IMR-90 (cell line): ENCODE measurements at regions not wholly inside any gene's neighbourhood (a gene's known extent, or its start where the extent isn't known, plus 50 kb on each side); places are given as distances from the start of the nearest gene placed in this dataset.

Experiments
- ATAC-seq: fragments of 200-7000 bp; cut with Tn5 transposase; 2 replicates; pipeline ENCODE4 v1.9.1; 2020; ENCODE audit warnings: low read depth, mild to moderate bottlenecking, moderate library complexity
- BruUV-seq: library from RNA; stranded (reverse); fragments of 400-500 nt; replicated peaks from 2 replicates; lab custom pipeline; 2021; lab: Mats Ljungman, UMichigan
- CTCF ChIA-PET: fragments of 300-600 bp; formaldehyde crosslinking; extraction: SDS; loops from one replicate; lab custom pipeline; 2021; ENCODE audit warnings: antibody characterized with exemption; lab: Yijun Ruan, JAX
- POLR2A ChIA-PET: fragments of 300-600 bp; sonication (Branson Sonifier 250); formaldehyde crosslinking; loops from one replicate; lab custom pipeline; 2022; ENCODE audit warnings: antibody characterized with exemption; ENCODE audit not compliant: unreplicated experiment; lab: Charles Lee
- DNase-seq: peaks from one replicate; pipeline ENCODE4 v3.0.0; 2013
- H2AFZ ChIP-seq: replicated peaks from 2 replicates; pipeline ENCODE3; 2013; ENCODE audit warnings: low read length, mild to moderate bottlenecking; ENCODE audit not compliant: poor library complexity
- H2AK5ac ChIP-seq: 2 replicates; pipeline ENCODE4 v1.6.1; 2013; ENCODE audit warnings: low read depth, low read length, inconsistent platforms
- H2AK9ac ChIP-seq: replicated peaks from 2 replicates; pipeline ENCODE3; 2013; ENCODE audit warnings: mild to moderate bottlenecking, low read depth, low read length, moderate library complexity; ENCODE audit not compliant: poor library complexity
- H2BK120ac ChIP-seq: 2 replicates; pipeline ENCODE4 v1.6.1; 2013; ENCODE audit warnings: low read depth, low read length, inconsistent platforms
- H2BK15ac ChIP-seq: 3 replicates; pipeline ENCODE4 v1.6.1; 2013; ENCODE audit warnings: low read depth, low read length, inconsistent platforms
- H2BK20ac ChIP-seq: 2 replicates; pipeline ENCODE4 v1.6.1; 2013; ENCODE audit warnings: low read depth, mild to moderate bottlenecking, inconsistent platforms, low read length, moderate library complexity
- H2BK5ac ChIP-seq: 2 replicates; pipeline ENCODE4 v1.6.1; 2013; ENCODE audit warnings: mild to moderate bottlenecking, low read depth, low read length, inconsistent platforms; ENCODE audit not compliant: poor library complexity, severe bottlenecking
- H3K14ac ChIP-seq: replicated peaks from 2 replicates; pipeline ENCODE4 v1.6.1; 2013; ENCODE audit warnings: low read depth, low read length, inconsistent platforms
- H3K18ac ChIP-seq: 2 replicates; pipeline ENCODE4 v1.6.1; 2013; ENCODE audit warnings: low read depth, low read length, control low read depth
- H3K23ac ChIP-seq: 2 replicates; pipeline ENCODE4 v1.6.1; 2013; ENCODE audit warnings: low read depth, low read length, inconsistent platforms
- H3K27ac ChIP-seq: 2 replicates; pipeline ENCODE4 v1.5.1; 2013; ENCODE audit warnings: mild to moderate bottlenecking, control low read depth, low read length; ENCODE audit not compliant: insufficient read depth
- H3K27me3 ChIP-seq: 2 replicates; pipeline ENCODE4 v1.6.1; 2013; ENCODE audit warnings: low read length; ENCODE audit not compliant: control insufficient read depth, insufficient read depth
- H3K36me3 ChIP-seq: 2 replicates; pipeline ENCODE4 v1.6.1; 2013; ENCODE audit warnings: low read length, mixed read lengths; ENCODE audit not compliant: control insufficient read depth, insufficient read depth
- H3K4ac ChIP-seq: 2 replicates; pipeline ENCODE4 v1.6.1; 2013; ENCODE audit warnings: low read depth, low read length, inconsistent platforms
- H3K4me1 ChIP-seq: 2 replicates; pipeline ENCODE4 v1.6.1; 2013; ENCODE audit warnings: low read length, mixed read lengths; ENCODE audit not compliant: control insufficient read depth, insufficient read depth
- H3K4me2 ChIP-seq: 2 replicates; pipeline ENCODE4 v1.6.1; 2013; ENCODE audit warnings: low read depth, mild to moderate bottlenecking, control low read depth, low read length, moderate library complexity
- H3K4me3 ChIP-seq: 2 replicates; pipeline ENCODE4 v1.5.1; 2013; ENCODE audit warnings: low read depth, mild to moderate bottlenecking, control low read depth, low read length, moderate library complexity; ENCODE audit not compliant: insufficient read depth
- H3K56ac ChIP-seq: 2 replicates; pipeline ENCODE4 v1.6.1; 2013; ENCODE audit warnings: low read length, inconsistent platforms; ENCODE audit not compliant: insufficient read depth; ENCODE audit errors: extremely low read depth
- H3K79me1 ChIP-seq, 2 experiments: 2 replicates each; pipeline ENCODE4 v1.6.1; 2013; ENCODE audit warnings: low read length in 2 of 2, inconsistent platforms in 1 of 2, low read depth in 1 of 2
- H3K9ac ChIP-seq: 2 replicates; pipeline ENCODE4 v1.6.1; 2013; ENCODE audit warnings: low read depth, low read length, control low read depth
- H3K9me1 ChIP-seq: 2 replicates; pipeline ENCODE4 v1.6.1; 2013; ENCODE audit warnings: low read length, inconsistent platforms; ENCODE audit not compliant: insufficient read depth
- H3K9me3 ChIP-seq: 2 replicates; pipeline ENCODE4 v1.6.1; 2013; ENCODE audit warnings: low read length; ENCODE audit not compliant: control insufficient read depth, insufficient read depth
- H4K20me1 ChIP-seq: 2 replicates; pipeline ENCODE4 v1.6.1; 2013; ENCODE audit warnings: low read length, inconsistent platforms; ENCODE audit not compliant: insufficient read depth
- H4K5ac ChIP-seq: 2 replicates; pipeline ENCODE4 v1.6.1; 2013; ENCODE audit warnings: mild to moderate bottlenecking, low read depth, low read length, control low read depth
- H4K8ac ChIP-seq, 2 experiments: 2 replicates each; pipeline ENCODE4 v1.6.1; 2013; ENCODE audit warnings: low read depth in 2 of 2, low read length in 2 of 2, control low read depth in 1 of 2, inconsistent platforms in 1 of 2
- H4K91ac ChIP-seq: 2 replicates; pipeline ENCODE4 v1.6.1; 2013; ENCODE audit warnings: low read depth, low read length, inconsistent platforms; ENCODE audit not compliant: insufficient read depth
- BHLHE40 ChIP-seq: fragments of 150-350 bp; IDR thresholded peaks from 2 replicates; pipeline ENCODE4 v1.6.1; 2016; ENCODE audit warnings: mild to moderate bottlenecking, low read depth, low read length
- CEBPB ChIP-seq: IDR thresholded peaks from 2 replicates; pipeline ENCODE4 v1.6.1; 2012; ENCODE audit warnings: low read depth, low read length, improper control_type of control experiment
- CHD1 ChIP-seq: IDR thresholded peaks from 2 replicates; pipeline ENCODE4 v1.6.1; 2012; ENCODE audit warnings: low read depth, low read length, improper control_type of control experiment
- FOS ChIP-seq: fragments of 150-350 bp; IDR thresholded peaks from 2 replicates; pipeline ENCODE4 v1.6.1; 2016; ENCODE audit warnings: low read depth, low read length
- MAFK ChIP-seq: IDR thresholded peaks from 2 replicates; pipeline ENCODE4 v1.6.1; 2012; ENCODE audit warnings: low read depth, low read length, improper control_type of control experiment
- MAZ ChIP-seq: IDR thresholded peaks from 2 replicates; pipeline ENCODE4 v1.6.1; 2012; ENCODE audit warnings: low read depth, mild to moderate bottlenecking, low read length, improper control_type of control experiment, moderate library complexity, borderline replicate concordance
- MXI1 ChIP-seq: IDR thresholded peaks from 2 replicates; pipeline ENCODE4 v1.6.1; 2012; ENCODE audit warnings: low read depth, mild to moderate bottlenecking, low read length, moderate library complexity, borderline replicate concordance
- NFE2L2 ChIP-seq: fragments of 150-350 bp; IDR thresholded peaks from 2 replicates; pipeline ENCODE4 v1.6.1; 2016; ENCODE audit warnings: low read depth, mild to moderate bottlenecking, low read length
- POLR2A ChIP-seq: IDR thresholded peaks from 2 replicates; pipeline ENCODE4 v1.6.1; 2012; ENCODE audit warnings: mild to moderate bottlenecking, low read depth, low read length
- RAD21 ChIP-seq: IDR thresholded peaks from 2 replicates; pipeline ENCODE4 v1.6.1; 2012; ENCODE audit warnings: low read length, improper control_type of control experiment
- RCOR1 ChIP-seq: IDR thresholded peaks from 2 replicates; pipeline ENCODE4 v1.6.1; 2012; ENCODE audit warnings: mild to moderate bottlenecking, low read length, improper control_type of control experiment; ENCODE audit not compliant: insufficient replicate concordance
- RFX5 ChIP-seq: IDR thresholded peaks from 2 replicates; pipeline ENCODE4 v1.8.0; 2012; ENCODE audit warnings: low read depth, mild to moderate bottlenecking, low read length, moderate library complexity
- SMC3 ChIP-seq: fragments of 150-350 bp; IDR thresholded peaks from 2 replicates; pipeline ENCODE4 v1.6.1; 2016; ENCODE audit warnings: low read depth, mild to moderate bottlenecking, antibody characterized with exemption, low read length, moderate library complexity
- USF2 ChIP-seq: fragments of 150-350 bp; IDR thresholded peaks from 2 replicates; pipeline ENCODE4 v1.6.1; 2017; ENCODE audit warnings: mild to moderate bottlenecking, antibody characterized with exemption, low read length, low read depth
- WGBS, 2 experiments: methylation state at CpG; one replicate each; pipeline versions ENCODE4 v1.1.5 to v1.1.7; 2013; ENCODE audit warnings: missing lambda C conversion rate in 2 of 2; ENCODE audit not compliant: insufficient read length in 1 of 2; ENCODE audit errors: extremely low coverage in 2 of 2; 5-methylcytosine and 5-hydroxymethylcytosine counted together
- dilution Hi-C: fragments of 300-500 bp; cut with HindIII; formaldehyde crosslinking; loops from one replicate; pipeline ENCODE4 v1.14.3; 2018; ENCODE audit warnings: low sequenced_read_pairs; ENCODE audit not compliant: unreplicated experiment
- in situ Hi-C: fragments of 300-500 bp; cut with MboI; formaldehyde crosslinking; loops from 3 replicates; pipeline ENCODE4 v1.14.3; 2019; ENCODE audit warnings: low sequenced_read_pairs, inconsistent platforms, mixed read lengths
- intact Hi-C: fragments of 100-400 bp; cut with micrococcal nuclease; formaldehyde crosslinking; loops from 2 replicates; pipeline ENCODE4 v1.10.0; 2022
- TF ChIP-seq, protein P1 (sequence below): fragments of 150-350 bp; IDR thresholded peaks from 2 replicates; pipeline ENCODE4 v1.6.1; 2016; ENCODE audit warnings: low read depth, mild to moderate bottlenecking, low read length, moderate library complexity, borderline replicate concordance
- TF ChIP-seq, protein P2 (sequence below): conservative IDR thresholded peaks from 2 replicates; pipeline ENCODE4 v1.5.1; 2012; ENCODE audit warnings: mild to moderate bottlenecking, low read depth, low read length, improper control_type of control experiment

DNA sequence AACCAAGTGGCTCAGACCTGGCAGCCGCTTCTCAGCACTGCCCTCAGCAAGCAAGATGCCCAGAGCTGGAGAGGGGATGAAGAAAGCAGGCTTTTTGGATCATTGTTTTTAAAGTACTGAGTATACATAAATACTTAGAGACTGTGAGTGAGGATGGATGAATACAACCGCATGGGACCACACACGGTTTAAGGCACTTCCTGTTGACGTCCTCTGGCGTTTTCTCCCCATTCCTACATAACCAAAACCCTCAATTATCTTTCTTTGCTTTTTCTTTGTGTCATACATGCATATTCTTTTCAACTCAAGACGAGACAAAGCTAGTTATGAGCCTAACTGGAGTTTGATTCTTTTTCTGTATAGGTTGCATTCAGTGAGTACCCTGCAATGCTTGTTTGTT lies 198.4 kb downstream of the GALR1 start:
- dilution Hi-C loops = no loop called here

More for the DNA sequence above, 198.4 kb downstream of the GALR1 start:
- H3K9me3 ChIP-seq = peaks cover 19% of the 10 kb centered on the region
- H4K5ac ChIP-seq = no peak overlapping the region
- H2BK5ac ChIP-seq = no peak overlapping the region
- intact Hi-C loops = no loop called here
- H2AFZ ChIP-seq = no peak overlapping the region
- no peak overlapping the region for H2AK5ac ChIP-seq
- no peak for ATAC-seq
- TF ChIP-seq MAFK (no peak), MAZ (no peak), RFX5 (no peak), CHD1 (no peak), FOS (no peak), NFE2L2 (no peak), USF2 (no peak), RCOR1 (no peak), RAD21 (no peak), MXI1 (no peak), SMC3 (no peak), POLR2A (no peak), CEBPB (no peak), BHLHE40 (no peak)
- TF ChIP-seq, protein P1, sequence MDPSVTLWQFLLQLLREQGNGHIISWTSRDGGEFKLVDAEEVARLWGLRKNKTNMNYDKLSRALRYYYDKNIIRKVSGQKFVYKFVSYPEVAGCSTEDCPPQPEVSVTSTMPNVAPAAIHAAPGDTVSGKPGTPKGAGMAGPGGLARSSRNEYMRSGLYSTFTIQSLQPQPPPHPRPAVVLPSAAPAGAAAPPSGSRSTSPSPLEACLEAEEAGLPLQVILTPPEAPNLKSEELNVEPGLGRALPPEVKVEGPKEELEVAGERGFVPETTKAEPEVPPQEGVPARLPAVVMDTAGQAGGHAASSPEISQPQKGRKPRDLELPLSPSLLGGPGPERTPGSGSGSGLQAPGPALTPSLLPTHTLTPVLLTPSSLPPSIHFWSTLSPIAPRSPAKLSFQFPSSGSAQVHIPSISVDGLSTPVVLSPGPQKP = no peak
- TF ChIP-seq, protein P2, sequence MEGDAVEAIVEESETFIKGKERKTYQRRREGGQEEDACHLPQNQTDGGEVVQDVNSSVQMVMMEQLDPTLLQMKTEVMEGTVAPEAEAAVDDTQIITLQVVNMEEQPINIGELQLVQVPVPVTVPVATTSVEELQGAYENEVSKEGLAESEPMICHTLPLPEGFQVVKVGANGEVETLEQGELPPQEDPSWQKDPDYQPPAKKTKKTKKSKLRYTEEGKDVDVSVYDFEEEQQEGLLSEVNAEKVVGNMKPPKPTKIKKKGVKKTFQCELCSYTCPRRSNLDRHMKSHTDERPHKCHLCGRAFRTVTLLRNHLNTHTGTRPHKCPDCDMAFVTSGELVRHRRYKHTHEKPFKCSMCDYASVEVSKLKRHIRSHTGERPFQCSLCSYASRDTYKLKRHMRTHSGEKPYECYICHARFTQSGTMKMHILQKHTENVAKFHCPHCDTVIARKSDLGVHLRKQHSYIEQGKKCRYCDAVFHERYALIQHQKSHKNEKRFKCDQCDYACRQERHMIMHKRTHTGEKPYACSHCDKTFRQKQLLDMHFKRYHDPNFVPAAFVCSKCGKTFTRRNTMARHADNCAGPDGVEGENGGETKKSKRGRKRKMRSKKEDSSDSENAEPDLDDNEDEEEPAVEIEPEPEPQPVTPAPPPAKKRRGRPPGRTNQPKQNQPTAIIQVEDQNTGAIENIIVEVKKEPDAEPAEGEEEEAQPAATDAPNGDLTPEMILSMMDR = no peak
- H2BK15ac ChIP-seq = no peak overlapping the region
- H3K36me3 ChIP-seq = no peaks in the 10 kb centered on the region
- no peaks in the 10 kb centered on the region for H3K4me1 ChIP-seq
- H3K27me3 ChIP-seq = no peaks in the 10 kb centered on the region
- H3K79me1 ChIP-seq = no peaks in the 10 kb centered on the region
- no peak overlapping the region for H3K23ac ChIP-seq
- CTCF ChIA-PET = interaction anchor here (0.6 kb wide), 1 partner anchor 1083 kb away, joined by 3 read pairs; no protein-coding TSS in a partner anchor
- no peak overlapping the region for H2BK20ac ChIP-seq
- H3K9me1 ChIP-seq = no peaks in the 10 kb centered on the region
- H3K4me3 ChIP-seq = no peak overlapping the region
- H3K56ac ChIP-seq = no peak overlapping the region
- whole genome bisulfite sequencing, 2 experiments = no CpG with 5 or more reads among the region's 6 CpGs
- H2BK120ac ChIP-seq = no peak overlapping the region
- BruUV-seq = no TSS peak
- no peak overlapping the region for H2AK9ac ChIP-seq
- H3K4me2 ChIP-seq = no peak overlapping the region
- H3K27ac ChIP-seq = no peak overlapping the region
- H4K8ac ChIP-seq = no peak overlapping the region
- H3K14ac ChIP-seq = no peak overlapping the region
- POLR2A ChIA-PET = no interaction called here
- H4K20me1 ChIP-seq = no peaks in the 10 kb centered on the region
- no peak overlapping the region for H4K91ac ChIP-seq
- no peak overlapping the region for H3K18ac ChIP-seq
- in situ Hi-C loops = no loop called here
- no peak overlapping the region for H3K4ac ChIP-seq
- H3K9ac ChIP-seq = no peak overlapping the region
- no peak for DNase-seq
